HCT116 (cell line): ENCODE measurements at regions not wholly inside any gene's neighbourhood (a gene's known extent, or its start where the extent isn't known, plus 50 kb on each side); places are given as distances from the start of the nearest gene placed in this dataset.

ENCODE experiments used
- ATAC-seq: fragments of 200-7000 bp; cut with Tn5 transposase; 2 replicates; pipeline ENCODE4 v1.9.1; 2020; ENCODE audit warnings: mild to moderate bottlenecking, moderate library complexity
- BruUV-seq: library from RNA; stranded (reverse); fragments of 400-500 nt; replicated peaks from 2 replicates; lab custom pipeline; 2021; lab: Mats Ljungman, UMichigan
- CTCF ChIA-PET: fragments of 300-600 bp; sonication (Branson Sonifier 250); formaldehyde crosslinking; loops from one replicate; lab custom pipeline; 2021; ENCODE audit warnings: antibody characterized with exemption; lab: Charles Lee
- POLR2A ChIA-PET: fragments of 300-600, 350-600 bp; sonication (Branson Sonifier 250); formaldehyde crosslinking; loops from one replicate; lab custom pipeline; 2021; ENCODE audit warnings: antibody characterized with exemption; lab: Charles Lee
- RAD21 ChIA-PET, 2 experiments: fragments of 300-600 bp; sonication (Branson Sonifier 250); formaldehyde crosslinking; loops; one replicate each; lab custom pipeline; 2023; ENCODE audit warnings: low total read pairs in 2 of 2; ENCODE audit not compliant: uncharacterized antibody in 2 of 2, unreplicated experiment in 2 of 2, low non-redundant PET in 1 of 2; lab: Charles Lee
- DNase-seq: peaks from one replicate; pipeline ENCODE4 v3.0.0-alpha.2; 2010; ENCODE audit warnings: low read depth, low spot score
- H2AFZ ChIP-seq: fragments of 200-600 bp; shearing (Covaris generic), sonication (generic); 2 replicates; pipeline ENCODE4 v1.6.1; 2017; ENCODE audit warnings: low read depth, mixed run types, mixed read lengths, antibody characterized with exemption, low read length; ENCODE audit not compliant: poor library complexity, severe bottlenecking
- H3K27ac ChIP-seq: 2 replicates; pipeline ENCODE4 v1.5.1; 2012; ENCODE audit warnings: low read depth, low read length
- H3K27me3 ChIP-seq: fragments of 200-600 bp; sonication (generic); 2 replicates; pipeline ENCODE4 v1.6.1; 2016; ENCODE audit warnings: mixed run types, low read length, mixed read lengths; ENCODE audit not compliant: insufficient read depth
- H3K36me3 ChIP-seq, 2 experiments: fragments of 200-500 bp in 1 of 2; fragments of 200-600 bp in 1 of 2; sonication (Bioruptor generic) in 1 of 2; sonication (generic) in 1 of 2; 2 replicates each; pipeline versions ENCODE4 v1.5.1 to v1.6.1; 2014 to 2016; ENCODE audit warnings: low read length in 2 of 2, inconsistent platforms in 1 of 2, mixed read lengths in 1 of 2, mixed run types in 1 of 2; ENCODE audit not compliant: insufficient read depth in 2 of 2, control insufficient read depth in 1 of 2
- H3K4me1 ChIP-seq, 2 experiments: fragments of 200-600 bp in 1 of 2; sonication (generic) in 1 of 2; 2 replicates each; pipeline versions ENCODE4 v1.5.1 to v1.6.1; 2012 to 2017; ENCODE audit warnings: low read length in 2 of 2, inconsistent platforms in 1 of 2, mild to moderate bottlenecking in 1 of 2, mixed read lengths in 1 of 2, mixed run types in 1 of 2, moderate library complexity in 1 of 2; ENCODE audit not compliant: insufficient read depth in 2 of 2, control insufficient read depth in 1 of 2
- H3K4me2 ChIP-seq: fragments of 200-600 bp; sonication (generic); 2 replicates; pipeline ENCODE4 v1.6.1; 2017; ENCODE audit warnings: mixed run types, low read length, mixed read lengths
- H3K4me3 ChIP-seq, 2 experiments: fragments of 200-600 bp in 1 of 2; sonication (generic) in 1 of 2; replicated peaks in 1 of 2; 2 replicates each; pipeline ENCODE4 v1.5.1; 2011 to 2016; ENCODE audit warnings: low read length in 2 of 2, control low read depth in 1 of 2, low read depth in 1 of 2, mild to moderate bottlenecking in 1 of 2, mixed read lengths in 1 of 2, mixed run types in 1 of 2
- H3K79me2 ChIP-seq: fragments of 200-600 bp; sonication (generic); 2 replicates; pipeline ENCODE4 v1.6.1; 2017; ENCODE audit warnings: mild to moderate bottlenecking, mixed run types, low read length, moderate library complexity, mixed read lengths; ENCODE audit not compliant: insufficient read depth
- H3K9ac ChIP-seq: fragments of 200-600 bp; sonication (generic); 2 replicates; pipeline ENCODE4 v1.6.1; 2016; ENCODE audit warnings: low read length, mixed read lengths
- H3K9me2 ChIP-seq: fragments of 200-600 bp; sonication (generic), shearing (Covaris generic); 2 replicates; pipeline ENCODE4 v1.6.1; 2017; ENCODE audit warnings: mixed run types, mild to moderate bottlenecking, moderate library complexity; ENCODE audit not compliant: insufficient read depth
- H3K9me3 ChIP-seq, 2 experiments: fragments of 200-500 bp in 1 of 2; fragments of 200-600 bp in 1 of 2; sonication (Bioruptor generic) in 1 of 2; sonication (generic) in 1 of 2; 2 replicates each; pipeline ENCODE4 v1.6.1; 2014 to 2017; ENCODE audit warnings: low read length in 2 of 2, mixed read lengths in 2 of 2, inconsistent platforms in 1 of 2, low read depth in 1 of 2, mild to moderate bottlenecking in 1 of 2, mixed run types in 1 of 2, moderate library complexity in 1 of 2; ENCODE audit not compliant: control insufficient read depth in 1 of 2, insufficient read depth in 1 of 2
- H4K20me1 ChIP-seq: fragments of 200-600 bp; sonication (generic), shearing (Covaris generic); 2 replicates; pipeline ENCODE4 v1.6.1; 2017; ENCODE audit warnings: mixed run types, mild to moderate bottlenecking, moderate library complexity; ENCODE audit not compliant: insufficient read depth
- ELF1 ChIP-seq: IDR thresholded peaks from 2 replicates; pipeline ENCODE4 v1.6.1; 2012; ENCODE audit warnings: low read depth, borderline replicate concordance
- EZH2 ChIP-seq: fragments of 200-600 bp; sonication (generic); IDR thresholded peaks from 2 replicates; pipeline ENCODE4 v1.6.1; 2017; ENCODE audit warnings: antibody characterized with exemption, mixed run types
- EZH2phosphoT487 ChIP-seq: fragments of 200-600 bp; IDR thresholded peaks from 2 replicates; pipeline ENCODE4 v1.6.1; 2018; ENCODE audit warnings: antibody characterized with exemption, borderline replicate concordance
- JUND ChIP-seq: IDR thresholded peaks from 2 replicates; pipeline ENCODE4 v1.6.1; 2012
- MAX ChIP-seq: IDR thresholded peaks from 2 replicates; pipeline ENCODE4 v1.6.1; 2012
- POLR2AphosphoS5 ChIP-seq: IDR thresholded peaks from 2 replicates; pipeline ENCODE4 v1.6.1; 2011; ENCODE audit warnings: mild to moderate bottlenecking, low read depth, low read length, moderate library complexity
- REST ChIP-seq: IDR thresholded peaks from 2 replicates; pipeline ENCODE4 v1.6.1; 2012; ENCODE audit warnings: low read depth
- SIN3A ChIP-seq: IDR thresholded peaks from 2 replicates; pipeline ENCODE4 v1.6.1; 2012; ENCODE audit warnings: low read depth
- SP1 ChIP-seq: IDR thresholded peaks from 2 replicates; pipeline ENCODE4 v1.6.1; 2012; ENCODE audit warnings: low read depth
- YY1 ChIP-seq: IDR thresholded peaks from 2 replicates; pipeline ENCODE4 v1.6.1; 2011; ENCODE audit warnings: low read length, low read depth, moderate library complexity, mild to moderate bottlenecking; ENCODE audit not compliant: insufficient replicate concordance; ENCODE audit errors: extremely low read depth
- intact Hi-C: fragments of 100-400 bp; cut with micrococcal nuclease; formaldehyde crosslinking; loops from 2 replicates; pipeline ENCODE4 v1.10.0; 2022

GRCh38 chr2:236636714-236637470 is 67.3 kb downstream of the ACKR3 start:
- RAD21 ChIA-PET, result no interaction called here
- no peak for TF ChIP-seq EZH2phosphoT487
- no peak for TF ChIP-seq YY1
- TF ChIP-seq EZH2, result no peak
- TF ChIP-seq SIN3A, result no peak
- TF ChIP-seq ELF1, result no peak
- no peak for TF ChIP-seq REST
- no peak for TF ChIP-seq JUND
- TF ChIP-seq SP1, result no peak
- no peak for TF ChIP-seq POLR2AphosphoS5
- no peak for TF ChIP-seq MAX
- TF ChIP-seq, all 23 proteins: peak for 0

More at GRCh38 chr2:236636714-236637470, 67.3 kb downstream of the ACKR3 start:
- Histone ChIP-seq H3K4me1 (no peaks in the 10 kb centered on the region), H3K36me3 (no peaks in the 10 kb centered on the region), H3K9me2 (no peaks in the 10 kb centered on the region), H3K4me2 (no peak overlapping the region), H3K27me3 (no peaks in the 10 kb centered on the region; the same call in 1 of the 2 replicates), H3K79me2 (no peaks in the 10 kb centered on the region), H4K20me1 (no peaks in the 10 kb centered on the region), H3K27ac (no peak overlapping the region), H3K9ac (no peak overlapping the region), H2AFZ (no peak overlapping the region), H3K4me3 (no peak overlapping the region), H3K9me3 (no peaks in the 10 kb centered on the region)
- no peak for ATAC-seq
- DNase-seq, result no peak
- CTCF ChIA-PET, result no interaction called here
- POLR2A ChIA-PET, result no interaction called here
- no TSS peak for BruUV-seq
- intact Hi-C loops, result no loop called here
